Activated CD4-positive, alpha-beta T cell treated with anti-CD3 and anti-CD28 coated beads, Interleukin-2, amount 50 U/mL, for 4 hours (primary cell): ENCODE measurements at regions not wholly inside any gene's neighbourhood (a gene's known extent, or its start where the extent isn't known, plus 50 kb on each side); places are given as distances from the start of the nearest gene placed in this dataset.
"Not testable (repeated sequence)": the region's sequence is repeated elsewhere in the genome, so short reads cannot be mapped to it uniquely, and the experiment has no call there.

ENCODE experiments used
- DNase-seq, 2 experiments: peaks; one replicate each; pipeline ENCODE4 v3.0.0-alpha.2; 2020

DNA sequence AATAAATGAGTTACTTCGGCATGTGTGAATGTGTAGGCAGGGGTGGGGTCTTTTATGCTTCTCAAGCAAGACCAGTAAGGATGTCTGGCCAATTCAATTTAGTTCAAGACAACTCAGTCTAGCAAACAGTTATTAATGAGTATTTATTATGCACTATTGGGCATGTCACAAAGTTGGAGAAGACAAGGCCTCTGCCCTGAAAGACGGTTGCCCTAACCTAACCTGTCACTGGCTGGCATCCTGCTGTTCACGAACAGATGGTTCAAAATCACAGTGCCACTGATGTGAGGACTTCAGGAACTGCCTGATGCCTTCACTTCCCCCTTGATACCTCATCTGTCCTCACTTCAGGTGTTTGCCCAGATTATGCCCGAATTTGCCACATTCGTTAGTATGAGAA is 217.8 kb downstream of the SOX2 start:
- DNase-seq: no peak

DNA sequence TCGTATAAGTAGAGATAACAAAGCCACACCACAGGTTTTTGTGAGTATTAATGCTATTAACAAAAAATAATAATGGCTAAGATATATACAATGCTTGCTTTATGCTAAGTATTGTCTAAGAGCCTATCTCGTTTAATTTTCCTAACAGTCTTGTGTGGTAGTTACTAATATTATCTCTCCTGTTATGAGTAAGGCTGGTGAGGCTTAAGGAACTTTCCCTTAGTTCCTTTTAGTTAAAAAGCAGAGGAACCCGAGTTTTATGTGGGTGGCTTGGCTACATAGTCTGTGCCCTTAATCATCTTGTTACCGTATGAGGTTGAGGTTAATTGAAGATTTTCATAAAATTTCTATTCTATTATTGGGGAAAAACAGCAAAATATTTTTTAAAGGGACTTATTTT is 218.4 kb downstream of the SOX2 start:
- DNase-seq: no peak

DNA sequence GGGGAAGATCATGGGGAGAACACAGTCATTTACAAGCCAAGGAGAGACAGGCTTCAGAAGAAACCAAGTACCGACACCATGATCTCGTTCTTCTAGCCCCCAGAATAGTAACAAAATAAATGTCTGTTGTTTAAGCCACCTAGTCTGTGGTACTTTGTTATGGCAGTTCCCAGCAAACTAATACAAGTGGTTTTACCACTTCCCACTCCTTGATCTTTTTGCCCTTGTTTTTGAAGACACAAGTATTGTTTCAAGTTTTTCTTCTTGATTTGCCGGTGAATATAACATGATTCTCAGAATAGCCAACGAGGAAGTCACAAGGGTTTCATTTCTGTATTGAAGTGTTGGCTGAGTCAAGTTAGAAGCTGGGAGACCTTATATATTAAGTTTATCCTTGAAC is 220.3 kb downstream of the SOX2 start:
- DNase-seq: no peak

- DNase-seq: no peak
These were observed 221.4 kb downstream of the SOX2 start for GRCh38 chr3:181933052-181933618.

- no peak for DNase-seq
These were observed 224.2 kb downstream of the SOX2 start for GRCh38 chr3:181935915-181936314.

DNA sequence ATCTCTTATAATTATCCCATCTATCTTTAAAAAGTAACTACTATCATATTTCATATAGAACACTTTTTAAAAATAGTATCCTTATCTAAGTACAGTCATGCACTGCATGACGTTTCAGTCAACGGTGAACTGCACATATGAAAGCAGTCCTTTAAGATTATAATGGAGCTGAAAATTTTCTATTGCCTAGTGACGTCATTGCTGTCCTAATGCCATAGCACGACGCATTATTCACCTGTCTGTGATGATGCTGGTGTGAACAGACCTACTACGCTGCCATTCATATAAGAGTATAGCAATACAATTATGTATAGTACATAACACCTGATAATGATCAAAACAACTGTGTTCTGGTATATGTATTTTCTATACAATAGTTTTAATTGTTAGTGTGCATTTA is 225.0 kb downstream of the SOX2 start:
- no peak for DNase-seq

- DNase-seq: not testable (repeated sequence)
These were observed 226.9 kb downstream of the SOX2 start for GRCh38 chr3:181938580-181938979.

- no peak for DNase-seq
These were observed 229.0 kb downstream of the SOX2 start for GRCh38 chr3:181940703-181941102.

DNA sequence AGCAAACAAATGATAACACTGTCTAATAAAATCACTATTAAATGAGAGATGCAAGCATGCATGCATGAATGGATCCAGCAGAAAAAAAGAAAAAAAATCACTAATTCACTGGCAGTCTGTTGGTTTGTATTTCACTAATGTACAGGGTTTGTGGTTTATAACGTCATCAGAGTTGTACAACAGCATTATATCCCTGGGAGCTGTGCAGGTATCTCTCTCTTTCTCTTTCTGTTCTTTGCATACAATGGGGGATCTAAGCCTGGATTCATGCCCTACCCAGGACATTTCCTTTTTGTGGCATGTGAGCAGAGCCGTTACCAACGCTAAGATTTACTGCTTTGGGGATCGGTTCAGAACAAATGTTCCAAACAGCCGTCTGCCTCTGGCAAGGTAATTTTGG is 229.5 kb downstream of the SOX2 start:
- no peak for DNase-seq

- no peak for DNase-seq
These were observed 231.6 kb downstream of the SOX2 start for GRCh38 chr3:181943285-181943684.

DNA sequence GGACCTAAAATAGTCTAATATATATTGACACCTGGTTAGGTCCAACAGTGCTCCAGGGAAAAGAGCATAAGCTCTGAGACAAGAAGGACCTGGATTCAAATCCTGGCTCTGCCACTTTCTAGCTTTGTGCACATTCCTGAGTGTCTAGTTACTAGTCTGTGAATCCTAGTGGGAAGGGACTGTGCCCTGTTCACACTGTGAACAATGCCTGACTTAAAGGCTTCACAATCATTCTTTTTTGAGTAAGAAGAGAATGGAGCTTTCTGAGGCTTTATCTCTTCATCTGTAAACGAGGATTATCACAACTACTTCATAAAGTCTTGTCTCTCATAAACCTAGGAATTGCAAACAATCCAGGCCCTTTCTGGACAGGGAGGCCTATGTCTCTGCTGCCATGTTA is 235.9 kb downstream of the SOX2 start:
- DNase-seq: no peak

- DNase-seq: no peak
These were observed 236.6 kb downstream of the SOX2 start for GRCh38 chr3:181948286-181948685.

DNA sequence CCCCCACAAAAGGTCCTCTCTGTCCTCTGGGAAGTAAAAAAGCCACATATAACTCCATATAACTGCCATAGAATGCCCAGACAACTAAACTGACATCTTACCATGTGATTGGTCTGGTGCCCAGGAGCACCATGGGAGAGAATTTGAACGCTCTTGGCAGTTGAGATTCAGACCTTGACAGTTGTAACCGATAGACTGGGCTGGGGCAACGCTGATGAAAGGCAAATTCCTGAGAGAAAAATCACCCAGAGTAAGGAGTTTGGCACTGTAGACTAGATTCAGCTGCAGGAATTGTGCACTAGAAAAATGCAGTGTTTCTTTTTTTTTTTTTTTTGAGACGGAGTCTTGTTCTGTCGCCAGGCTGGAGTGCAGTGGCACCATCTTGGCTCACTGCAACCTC is 240.5 kb downstream of the SOX2 start:
- no peak for DNase-seq

DNA sequence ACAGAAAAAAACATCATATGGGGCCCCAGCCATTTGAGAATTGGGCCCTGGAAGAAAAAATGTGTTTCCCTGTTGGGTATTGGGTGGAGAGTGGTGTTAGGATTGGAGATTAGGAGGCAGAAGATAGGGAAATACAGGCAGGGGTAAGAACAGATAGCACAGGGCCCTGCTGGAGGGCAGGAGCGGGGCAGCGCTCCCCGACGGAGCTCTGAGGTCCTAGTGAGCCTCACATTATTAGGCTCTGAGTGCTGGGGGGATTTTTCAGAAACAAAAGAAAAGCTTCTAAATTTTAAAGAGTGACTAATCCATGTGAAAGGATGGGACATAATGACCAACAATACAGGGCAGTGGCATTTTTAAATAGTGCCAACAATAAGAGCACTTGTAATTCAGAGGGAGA is 241.2 kb downstream of the SOX2 start:
- no peak for DNase-seq

- no peak for DNase-seq
These were observed 243.8 kb downstream of the SOX2 start for GRCh38 chr3:181955566-181955965.

GRCh38 chr3:181956122-181956521 is 244.4 kb downstream of the SOX2 start:
- no peak for DNase-seq

DNA sequence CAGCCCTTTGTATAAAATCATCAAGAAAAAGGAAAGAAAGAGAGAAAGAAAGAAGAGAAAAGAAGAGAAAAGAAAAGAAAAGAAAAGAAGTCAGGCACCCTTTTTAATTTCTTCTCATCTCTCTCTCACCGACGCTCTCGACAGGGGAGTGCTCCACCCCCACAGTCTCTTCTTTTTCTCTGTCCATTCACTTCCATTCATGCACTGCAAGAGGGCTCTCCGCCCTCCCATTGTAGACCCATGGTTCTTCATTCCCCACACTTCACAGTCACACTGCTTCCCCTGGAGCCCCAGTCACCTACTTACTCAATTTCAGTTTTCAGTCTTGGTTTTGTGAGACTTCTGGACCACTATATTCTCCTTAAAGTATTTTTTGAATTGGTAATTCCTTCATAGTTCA is 254.7 kb downstream of the SOX2 start:
- no peak for DNase-seq

GRCh38 chr3:181969925-181970324 is 258.2 kb downstream of the SOX2 start:
- DNase-seq: no peak

DNA sequence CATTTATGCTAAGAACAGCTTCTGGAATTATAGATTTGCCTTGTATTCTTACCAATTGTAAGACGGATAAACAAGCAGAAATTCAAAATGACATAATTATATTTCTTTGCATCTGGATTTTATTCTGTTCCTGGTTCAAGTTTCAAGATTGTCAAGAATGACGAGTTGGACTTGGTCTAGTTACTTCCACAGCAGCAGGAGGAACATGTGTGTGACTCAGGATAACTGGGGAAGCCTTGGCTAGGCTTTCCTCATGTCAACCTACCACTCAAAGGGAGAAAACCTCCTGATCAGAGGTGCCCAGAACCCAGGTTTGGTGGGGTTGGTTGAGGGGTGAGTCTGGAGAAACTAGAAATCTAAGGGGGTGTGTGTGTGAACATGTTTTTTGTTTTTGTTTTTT is 259.7 kb downstream of the SOX2 start:
- DNase-seq: no peak

GRCh38 chr3:181974198-181974597 is 262.5 kb downstream of the SOX2 start:
- no peak for DNase-seq

- DNase-seq: no peak
These were observed 264.8 kb downstream of the SOX2 start for GRCh38 chr3:181976526-181976925.

DNA sequence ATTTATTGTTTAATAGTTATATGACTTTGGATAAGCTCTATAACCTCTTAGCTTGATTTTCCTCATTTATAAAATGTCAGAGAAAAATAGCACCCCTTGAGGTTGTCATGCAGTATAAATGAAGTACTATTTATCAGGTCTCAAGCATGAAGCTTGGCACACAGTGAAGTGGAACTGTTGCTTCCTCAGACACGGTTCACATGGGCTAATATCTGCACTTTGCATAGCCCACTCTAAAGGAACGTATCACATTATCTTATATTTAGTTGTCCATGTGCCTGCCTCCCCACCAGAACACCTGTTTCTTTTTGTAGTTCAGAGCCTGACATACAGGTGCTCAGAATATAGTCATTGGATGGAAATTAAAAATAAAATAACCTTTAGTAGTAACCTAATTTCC is 273.7 kb downstream of the SOX2 start:
- no peak for DNase-seq

GRCh38 chr3:181987736-181988135 is 276.0 kb downstream of the SOX2 start:
- DNase-seq: no peak

GRCh38 chr3:181998828-181999227 is 287.1 kb downstream of the SOX2 start:
- no peak for DNase-seq

- DNase-seq: no peak
These were observed 287.6 kb downstream of the SOX2 start for GRCh38 chr3:181999314-181999713.

DNA sequence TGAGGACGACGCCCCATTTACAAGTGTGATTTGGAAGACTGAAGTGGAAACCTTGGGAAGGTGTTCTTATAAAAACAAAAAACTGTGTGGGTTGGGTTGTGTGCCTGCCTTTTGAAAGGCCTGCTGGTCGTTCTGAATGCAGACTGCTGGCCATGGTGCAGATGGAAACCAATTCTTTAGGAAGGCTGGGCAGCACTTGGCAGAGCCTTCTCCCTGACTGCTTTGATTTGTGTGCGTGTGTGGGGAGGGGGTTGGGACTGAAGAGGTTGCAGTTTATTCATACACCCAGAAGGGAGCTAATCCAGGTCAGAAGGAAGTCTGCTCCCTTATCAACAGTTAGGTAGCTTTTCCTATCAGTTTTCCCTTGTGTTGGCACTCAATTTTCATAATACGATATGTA is 288.7 kb downstream of the SOX2 start:
- DNase-seq: no peak
